Panc1 (cell line): ENCODE measurements at regions not wholly inside any gene's neighbourhood (a gene's known extent, or its start where the extent isn't known, plus 50 kb on each side); places are given as distances from the start of the nearest gene placed in this dataset.

Experiments
- ATAC-seq: fragments of 200-7000 bp; cut with Tn5 transposase; 2 replicates; pipeline ENCODE4 v1.9.1; 2020; ENCODE audit warnings: mild to moderate bottlenecking, moderate library complexity
- BruUV-seq: library from RNA; stranded (reverse); fragments of 400-500 nt; replicated peaks from 2 replicates; lab custom pipeline; 2021; lab: Mats Ljungman, UMichigan
- CTCF ChIA-PET: fragments of 300-600 bp; sonication (Branson Sonifier 250); formaldehyde crosslinking; loops from one replicate; lab custom pipeline; 2022; ENCODE audit warnings: antibody characterized with exemption; lab: Charles Lee
- POLR2A ChIA-PET: fragments of 300-600 bp; sonication (Branson Sonifier 250); formaldehyde crosslinking; loops from one replicate; lab custom pipeline; 2022; ENCODE audit warnings: antibody characterized with exemption; lab: Charles Lee
- DNase-seq: peaks from one replicate; pipeline ENCODE4 v3.0.0-alpha.2; 2010; ENCODE audit warnings: low read depth, low spot score
- H3K27ac ChIP-seq: 2 replicates; pipeline ENCODE4 v1.5.1; 2011; ENCODE audit warnings: mild to moderate bottlenecking, low read length, inconsistent platforms
- H3K27me3 ChIP-seq: fragments of 200-500 bp; sonication (Bioruptor generic); 2 replicates; pipeline ENCODE4 v1.6.0; 2014; ENCODE audit warnings: low read length, inconsistent platforms; ENCODE audit not compliant: control insufficient read depth, insufficient read depth
- H3K36me3 ChIP-seq: fragments of 200-500 bp; sonication (Bioruptor generic); 2 replicates; pipeline ENCODE4 v1.5.1; 2014; ENCODE audit warnings: inconsistent platforms, mild to moderate bottlenecking, low read length, moderate library complexity; ENCODE audit not compliant: control insufficient read depth, insufficient read depth
- H3K4me1 ChIP-seq: 2 replicates; pipeline ENCODE4 v1.5.1; 2011; ENCODE audit warnings: inconsistent platforms, mild to moderate bottlenecking, low read length, moderate library complexity; ENCODE audit not compliant: control insufficient read depth, insufficient read depth
- H3K4me3 ChIP-seq, 2 experiments: 2 replicates each; pipeline ENCODE4 v1.5.1; 2011 to 2012; ENCODE audit warnings: low read depth in 2 of 2, low read length in 2 of 2, mild to moderate bottlenecking in 2 of 2, inconsistent platforms in 1 of 2, moderate library complexity in 1 of 2
- H3K9me3 ChIP-seq: fragments of 200-500 bp; sonication (Bioruptor generic); 2 replicates; pipeline ENCODE4 v1.5.1; 2014; ENCODE audit warnings: low read depth, mild to moderate bottlenecking, inconsistent platforms, low read length, moderate library complexity; ENCODE audit not compliant: control insufficient read depth, insufficient read depth
- CTCF ChIP-seq: fragments of 450-650 bp; IDR thresholded peaks from 2 replicates; pipeline ENCODE4 v1.5.1; 2017; ENCODE audit warnings: mild to moderate bottlenecking
- POLR2AphosphoS5 ChIP-seq: IDR thresholded peaks from 2 replicates; pipeline ENCODE4 v1.6.1; 2012; ENCODE audit warnings: mild to moderate bottlenecking, low read depth, low read length, moderate library complexity
- REST ChIP-seq, 2 experiments: IDR thresholded peaks; 2 replicates each; pipeline ENCODE4 v1.6.1; 2011 to 2012; ENCODE audit warnings: low read depth in 2 of 2, control low read depth in 1 of 2, low read length in 1 of 2, mild to moderate bottlenecking in 1 of 2, moderate library complexity in 1 of 2; ENCODE audit not compliant: insufficient read depth in 1 of 2
- SIN3A ChIP-seq: IDR thresholded peaks from 2 replicates; pipeline ENCODE4 v1.6.1; 2012; ENCODE audit warnings: low read depth, mild to moderate bottlenecking, low read length, moderate library complexity, borderline replicate concordance; ENCODE audit not compliant: insufficient read depth
- TCF7L2 ChIP-seq: IDR thresholded peaks from 2 replicates; pipeline ENCODE4 v1.6.1; 2011; ENCODE audit warnings: mild to moderate bottlenecking, low read depth, low read length, inconsistent platforms
- in situ Hi-C: cut with HindIII; loops from 2 replicates; pipeline ENCODE4 v1.10.0; 2016; ENCODE audit warnings: low sequenced_read_pairs, low pct_unique_long_range_greater_than_20kb
- intact Hi-C: fragments of 100-400 bp; cut with micrococcal nuclease; formaldehyde crosslinking; loops from one replicate; pipeline ENCODE4 v1.10.0; 2022; ENCODE audit not compliant: unreplicated experiment

GRCh38 chr15:96457841-96458240, 127.3 kb downstream of the NR2F2 start:
- ChIA-PET POLR2A (no interaction called here), CTCF (no interaction called here)
- no peak for TF ChIP-seq TCF7L2
- TF ChIP-seq REST (IDR thresholded peaks at IDR 0.05; ENCODE audit: insufficient read depth in 1 of 2, low read depth in 2 of 2, low read length in 1 of 2): no peak
- TF ChIP-seq POLR2AphosphoS5: no peak
- no peak for TF ChIP-seq CTCF
- TF ChIP-seq SIN3A: no peak
- no peak overlapping the region for H3K4me3 ChIP-seq
- in situ Hi-C loops (no loop called here), intact Hi-C loops (no loop called here)
- no peak for ATAC-seq
- no peaks in the 10 kb centered on the region for H3K36me3 ChIP-seq
- no peak overlapping the region for H3K27ac ChIP-seq
- no peaks in the 10 kb centered on the region for H3K9me3 ChIP-seq
- no peaks in the 10 kb centered on the region for H3K27me3 ChIP-seq
- BruUV-seq: no TSS peak
- no peaks in the 10 kb centered on the region for H3K4me1 ChIP-seq
- no peak for DNase-seq

DNA sequence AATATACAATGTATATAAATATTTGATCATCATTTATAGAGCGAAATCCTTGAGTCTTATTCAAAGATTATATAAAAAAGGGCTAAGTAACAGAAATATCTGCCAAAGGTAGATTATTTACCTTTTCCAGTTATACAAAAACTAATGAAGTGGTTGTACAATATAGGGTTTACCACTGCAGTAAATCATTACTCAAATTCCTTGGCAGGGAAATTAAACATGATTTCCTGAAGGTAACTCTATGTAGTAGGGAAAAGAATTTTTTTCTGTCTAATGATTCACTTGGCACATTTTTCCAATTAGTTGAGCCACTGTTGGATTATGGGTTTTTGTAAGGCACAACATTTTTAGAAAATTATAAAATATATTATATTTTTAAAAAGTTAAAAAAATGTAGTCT, 129.6 kb downstream of the NR2F2 start:
- H3K4me3 ChIP-seq: no peak overlapping the region
- H3K9me3 ChIP-seq: no peaks in the 10 kb centered on the region
- BruUV-seq: no TSS peak
- intact Hi-C loops: no loop called here
- TF ChIP-seq CTCF: no peak
- no peak for TF ChIP-seq SIN3A
- CTCF ChIA-PET: no interaction called here
- 0 out of 2 replicates have a peak, but pooled peaks cover 2% of the 10 kb centered on the region for H3K27me3 ChIP-seq
- H3K36me3 ChIP-seq: no peaks in the 10 kb centered on the region
- ATAC-seq (no peak), DNase-seq (no peak)
- in situ Hi-C loops: no loop called here
- POLR2A ChIA-PET: no interaction called here
- H3K27ac ChIP-seq: no peak overlapping the region
- H3K4me1 ChIP-seq: no peaks in the 10 kb centered on the region
